Panc1 (cell line): ENCODE measurements at regions not wholly inside any gene's neighbourhood (a gene's known extent, or its start where the extent isn't known, plus 50 kb on each side); places are given as distances from the start of the nearest gene placed in this dataset.

Experiments
- ATAC-seq: fragments of 200-7000 bp; cut with Tn5 transposase; 2 replicates; pipeline ENCODE4 v1.9.1; 2020; ENCODE audit warnings: mild to moderate bottlenecking, moderate library complexity
- BruUV-seq: library from RNA; stranded (reverse); fragments of 400-500 nt; replicated peaks from 2 replicates; lab custom pipeline; 2021; lab: Mats Ljungman, UMichigan
- CTCF ChIA-PET: fragments of 300-600 bp; sonication (Branson Sonifier 250); formaldehyde crosslinking; loops from one replicate; lab custom pipeline; 2022; ENCODE audit warnings: antibody characterized with exemption; lab: Charles Lee
- POLR2A ChIA-PET: fragments of 300-600 bp; sonication (Branson Sonifier 250); formaldehyde crosslinking; loops from one replicate; lab custom pipeline; 2022; ENCODE audit warnings: antibody characterized with exemption; lab: Charles Lee
- DNase-seq: peaks from one replicate; pipeline ENCODE4 v3.0.0-alpha.2; 2010; ENCODE audit warnings: low read depth, low spot score
- H3K27ac ChIP-seq: 2 replicates; pipeline ENCODE4 v1.5.1; 2011; ENCODE audit warnings: mild to moderate bottlenecking, low read length, inconsistent platforms
- H3K27me3 ChIP-seq: fragments of 200-500 bp; sonication (Bioruptor generic); 2 replicates; pipeline ENCODE4 v1.6.0; 2014; ENCODE audit warnings: low read length, inconsistent platforms; ENCODE audit not compliant: control insufficient read depth, insufficient read depth
- H3K36me3 ChIP-seq: fragments of 200-500 bp; sonication (Bioruptor generic); 2 replicates; pipeline ENCODE4 v1.5.1; 2014; ENCODE audit warnings: inconsistent platforms, mild to moderate bottlenecking, low read length, moderate library complexity; ENCODE audit not compliant: control insufficient read depth, insufficient read depth
- H3K4me1 ChIP-seq: 2 replicates; pipeline ENCODE4 v1.5.1; 2011; ENCODE audit warnings: inconsistent platforms, mild to moderate bottlenecking, low read length, moderate library complexity; ENCODE audit not compliant: control insufficient read depth, insufficient read depth
- H3K4me3 ChIP-seq, 2 experiments: 2 replicates each; pipeline ENCODE4 v1.5.1; 2011 to 2012; ENCODE audit warnings: low read depth in 2 of 2, low read length in 2 of 2, mild to moderate bottlenecking in 2 of 2, inconsistent platforms in 1 of 2, moderate library complexity in 1 of 2
- H3K9me3 ChIP-seq: fragments of 200-500 bp; sonication (Bioruptor generic); 2 replicates; pipeline ENCODE4 v1.5.1; 2014; ENCODE audit warnings: low read depth, mild to moderate bottlenecking, inconsistent platforms, low read length, moderate library complexity; ENCODE audit not compliant: control insufficient read depth, insufficient read depth
- POLR2AphosphoS5 ChIP-seq: IDR thresholded peaks from 2 replicates; pipeline ENCODE4 v1.6.1; 2012; ENCODE audit warnings: mild to moderate bottlenecking, low read depth, low read length, moderate library complexity
- SIN3A ChIP-seq: IDR thresholded peaks from 2 replicates; pipeline ENCODE4 v1.6.1; 2012; ENCODE audit warnings: low read depth, mild to moderate bottlenecking, low read length, moderate library complexity, borderline replicate concordance; ENCODE audit not compliant: insufficient read depth
- TCF7L2 ChIP-seq: IDR thresholded peaks from 2 replicates; pipeline ENCODE4 v1.6.1; 2011; ENCODE audit warnings: mild to moderate bottlenecking, low read depth, low read length, inconsistent platforms
- in situ Hi-C: cut with HindIII; loops from 2 replicates; pipeline ENCODE4 v1.10.0; 2016; ENCODE audit warnings: low sequenced_read_pairs, low pct_unique_long_range_greater_than_20kb
- intact Hi-C: fragments of 100-400 bp; cut with micrococcal nuclease; formaldehyde crosslinking; loops from one replicate; pipeline ENCODE4 v1.10.0; 2022; ENCODE audit not compliant: unreplicated experiment
- TF ChIP-seq, protein P1 (sequence below), 2 experiments: IDR thresholded peaks; 2 replicates each; pipeline ENCODE4 v1.6.1; 2011 to 2012; ENCODE audit warnings: low read depth in 2 of 2, control low read depth in 1 of 2, low read length in 1 of 2, mild to moderate bottlenecking in 1 of 2, moderate library complexity in 1 of 2; ENCODE audit not compliant: insufficient read depth in 1 of 2
- TF ChIP-seq, protein P2 (sequence below): fragments of 450-650 bp; IDR thresholded peaks from 2 replicates; pipeline ENCODE4 v1.5.1; 2017; ENCODE audit warnings: mild to moderate bottlenecking

DNA sequence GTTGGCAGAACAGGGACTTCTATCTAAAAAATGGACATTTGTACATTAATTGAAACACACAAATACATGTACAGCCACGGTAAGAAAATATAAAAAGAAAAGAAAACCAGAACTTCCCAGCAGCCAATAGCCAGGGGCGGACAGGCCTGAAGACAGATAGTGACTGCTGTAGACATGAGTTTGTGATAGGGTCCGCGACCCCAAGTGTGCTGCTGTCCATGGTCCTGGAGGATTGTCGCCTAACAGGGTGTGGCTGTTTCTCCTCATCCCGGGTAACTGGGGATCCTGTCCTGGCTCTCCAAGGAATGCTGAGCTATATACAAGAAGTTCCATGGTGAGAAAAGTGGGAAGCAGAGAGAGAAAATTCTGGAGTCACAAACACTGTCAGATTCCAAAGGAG lies 266.5 kb upstream of the SALL3 start:
- DNase-seq (no peak), ATAC-seq (no peak)
- H3K9me3 ChIP-seq: peaks cover 7% of the 10 kb centered on the region; the same call in 1 of the 2 replicates
- ChIA-PET CTCF (no interaction called here), POLR2A (no interaction called here)
- no peaks in the 10 kb centered on the region for H3K4me1 ChIP-seq
- in situ Hi-C loops (no loop called here), intact Hi-C loops (no loop called here)
- TF ChIP-seq, protein P1, sequence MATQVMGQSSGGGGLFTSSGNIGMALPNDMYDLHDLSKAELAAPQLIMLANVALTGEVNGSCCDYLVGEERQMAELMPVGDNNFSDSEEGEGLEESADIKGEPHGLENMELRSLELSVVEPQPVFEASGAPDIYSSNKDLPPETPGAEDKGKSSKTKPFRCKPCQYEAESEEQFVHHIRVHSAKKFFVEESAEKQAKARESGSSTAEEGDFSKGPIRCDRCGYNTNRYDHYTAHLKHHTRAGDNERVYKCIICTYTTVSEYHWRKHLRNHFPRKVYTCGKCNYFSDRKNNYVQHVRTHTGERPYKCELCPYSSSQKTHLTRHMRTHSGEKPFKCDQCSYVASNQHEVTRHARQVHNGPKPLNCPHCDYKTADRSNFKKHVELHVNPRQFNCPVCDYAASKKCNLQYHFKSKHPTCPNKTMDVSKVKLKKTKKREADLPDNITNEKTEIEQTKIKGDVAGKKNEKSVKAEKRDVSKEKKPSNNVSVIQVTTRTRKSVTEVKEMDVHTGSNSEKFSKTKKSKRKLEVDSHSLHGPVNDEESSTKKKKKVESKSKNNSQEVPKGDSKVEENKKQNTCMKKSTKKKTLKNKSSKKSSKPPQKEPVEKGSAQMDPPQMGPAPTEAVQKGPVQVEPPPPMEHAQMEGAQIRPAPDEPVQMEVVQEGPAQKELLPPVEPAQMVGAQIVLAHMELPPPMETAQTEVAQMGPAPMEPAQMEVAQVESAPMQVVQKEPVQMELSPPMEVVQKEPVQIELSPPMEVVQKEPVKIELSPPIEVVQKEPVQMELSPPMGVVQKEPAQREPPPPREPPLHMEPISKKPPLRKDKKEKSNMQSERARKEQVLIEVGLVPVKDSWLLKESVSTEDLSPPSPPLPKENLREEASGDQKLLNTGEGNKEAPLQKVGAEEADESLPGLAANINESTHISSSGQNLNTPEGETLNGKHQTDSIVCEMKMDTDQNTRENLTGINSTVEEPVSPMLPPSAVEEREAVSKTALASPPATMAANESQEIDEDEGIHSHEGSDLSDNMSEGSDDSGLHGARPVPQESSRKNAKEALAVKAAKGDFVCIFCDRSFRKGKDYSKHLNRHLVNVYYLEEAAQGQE (IDR thresholded peaks at IDR 0.05; ENCODE audit: insufficient read depth in 1 of 2, low read depth in 2 of 2, low read length in 1 of 2): peak; percentile 85 to 86
- TF ChIP-seq, protein P2, sequence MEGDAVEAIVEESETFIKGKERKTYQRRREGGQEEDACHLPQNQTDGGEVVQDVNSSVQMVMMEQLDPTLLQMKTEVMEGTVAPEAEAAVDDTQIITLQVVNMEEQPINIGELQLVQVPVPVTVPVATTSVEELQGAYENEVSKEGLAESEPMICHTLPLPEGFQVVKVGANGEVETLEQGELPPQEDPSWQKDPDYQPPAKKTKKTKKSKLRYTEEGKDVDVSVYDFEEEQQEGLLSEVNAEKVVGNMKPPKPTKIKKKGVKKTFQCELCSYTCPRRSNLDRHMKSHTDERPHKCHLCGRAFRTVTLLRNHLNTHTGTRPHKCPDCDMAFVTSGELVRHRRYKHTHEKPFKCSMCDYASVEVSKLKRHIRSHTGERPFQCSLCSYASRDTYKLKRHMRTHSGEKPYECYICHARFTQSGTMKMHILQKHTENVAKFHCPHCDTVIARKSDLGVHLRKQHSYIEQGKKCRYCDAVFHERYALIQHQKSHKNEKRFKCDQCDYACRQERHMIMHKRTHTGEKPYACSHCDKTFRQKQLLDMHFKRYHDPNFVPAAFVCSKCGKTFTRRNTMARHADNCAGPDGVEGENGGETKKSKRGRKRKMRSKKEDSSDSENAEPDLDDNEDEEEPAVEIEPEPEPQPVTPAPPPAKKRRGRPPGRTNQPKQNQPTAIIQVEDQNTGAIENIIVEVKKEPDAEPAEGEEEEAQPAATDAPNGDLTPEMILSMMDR: no peak
- H3K27ac ChIP-seq: no peak overlapping the region
- H3K36me3 ChIP-seq: no peaks in the 10 kb centered on the region
- H3K4me3 ChIP-seq: no peak overlapping the region
- no TSS peak for BruUV-seq
- H3K27me3 ChIP-seq: peaks cover 32% of the 10 kb centered on the region

DNA sequence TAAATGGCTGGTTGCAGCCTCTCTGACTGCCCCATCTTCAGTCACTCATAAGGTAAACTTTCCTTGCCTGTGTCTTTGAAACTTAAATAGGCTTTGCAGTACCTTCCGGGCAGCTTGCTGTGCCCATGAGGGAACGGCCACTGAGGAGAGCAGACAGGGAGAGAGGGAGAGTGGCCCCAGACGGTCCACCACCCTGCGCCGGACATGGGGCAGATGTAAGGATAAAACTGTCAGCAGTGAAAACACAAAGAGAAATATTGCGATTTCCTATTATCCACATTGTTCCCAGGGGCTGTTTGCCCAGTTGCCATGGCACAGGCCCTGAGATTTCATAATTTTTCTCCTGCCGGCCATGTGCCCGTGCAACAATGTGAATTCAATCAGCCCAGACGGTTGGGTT lies 265.9 kb upstream of the SALL3 start:
- no peak for TF ChIP-seq SIN3A
- TF ChIP-seq, protein P1 (IDR thresholded peaks at IDR 0.05; ENCODE audit: insufficient read depth in 1 of 2, low read depth in 2 of 2, low read length in 1 of 2): no peak
- TF ChIP-seq TCF7L2: no peak
- TF ChIP-seq, protein P2: no peak
- no peak for TF ChIP-seq POLR2AphosphoS5
- no TSS peak for BruUV-seq
- Histone ChIP-seq H3K9me3 (peaks cover under 1% of the 10 kb centered on the region; the same call in 1 of the 2 replicates), H3K4me3 (no peak overlapping the region), H3K36me3 (no peaks in the 10 kb centered on the region), H3K27ac (no peak overlapping the region), H3K27me3 (peaks cover 26% of the 10 kb centered on the region), H3K4me1 (no peaks in the 10 kb centered on the region)
- in situ Hi-C loops: no loop called here
- ChIA-PET POLR2A (no interaction called here), CTCF (no interaction called here)
- DNase-seq (no peak), ATAC-seq (no peak)
- intact Hi-C loops: no loop called here
